IPS-NIHi7 (cell line): ENCODE measurements at regions not wholly inside any gene's neighbourhood (a gene's known extent, or its start where the extent isn't known, plus 50 kb on each side); places are given as distances from the start of the nearest gene placed in this dataset.
"Not testable (repeated sequence)": the region's sequence is repeated elsewhere in the genome, so short reads cannot be mapped to it uniquely, and the experiment has no call there.

ENCODE experiments used
- DNase-seq: peaks from one replicate; pipeline ENCODE4 v3.0.0; 2012; ENCODE audit warnings: mixed read lengths; ENCODE audit errors: extremely low spot score

DNA sequence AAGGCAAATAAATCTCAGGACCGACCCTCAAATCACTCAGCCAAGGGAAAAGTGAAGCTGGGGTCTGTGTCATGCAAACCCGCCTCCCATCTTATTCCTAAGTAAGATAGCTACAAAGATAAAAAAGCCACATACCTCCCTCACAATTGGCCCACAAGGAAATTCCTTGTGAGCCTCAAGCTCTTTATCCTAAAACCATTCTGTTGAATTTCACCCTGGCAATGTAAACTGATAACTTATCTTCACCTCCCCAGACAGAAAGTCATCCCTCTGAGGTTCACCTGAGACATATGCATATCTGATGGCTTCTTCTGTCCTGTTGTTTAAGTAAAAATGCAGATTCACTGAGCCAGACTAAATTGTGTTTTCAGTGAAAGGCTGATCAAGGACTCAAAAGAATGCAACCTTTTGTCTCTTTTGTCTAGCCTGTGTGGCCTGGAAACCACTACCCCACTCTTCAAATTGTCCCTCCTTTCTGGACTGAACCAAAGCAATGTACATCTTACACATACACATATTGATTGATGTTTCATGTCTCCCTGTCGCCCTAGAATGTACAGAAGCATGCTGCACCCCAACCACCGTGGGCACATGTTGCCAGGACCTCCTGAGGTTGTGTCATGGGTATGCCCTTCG, 91.3 kb downstream of the MFAP3L start:
- no peak for DNase-seq

DNA sequence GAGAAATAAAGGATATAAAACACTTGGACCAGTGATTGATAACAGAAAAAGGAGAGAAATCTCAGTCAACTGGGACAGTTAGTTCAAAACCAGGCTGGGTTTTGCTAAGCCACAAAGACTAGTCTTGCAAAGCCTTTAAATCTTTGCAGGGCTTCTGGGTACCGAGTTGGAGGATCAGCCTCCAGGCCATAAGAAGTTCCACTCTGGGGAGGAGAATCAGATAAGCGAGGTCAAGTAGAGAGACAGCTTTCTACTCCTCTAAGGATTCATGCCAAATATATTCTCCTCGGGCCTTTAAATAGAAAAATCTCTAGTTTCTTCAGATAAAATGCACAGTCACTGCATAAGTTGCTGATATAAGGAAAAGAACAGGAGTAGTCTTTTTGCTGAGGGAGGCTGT, 92.7 kb downstream of the MFAP3L start:
- DNase-seq, result no peak

DNA sequence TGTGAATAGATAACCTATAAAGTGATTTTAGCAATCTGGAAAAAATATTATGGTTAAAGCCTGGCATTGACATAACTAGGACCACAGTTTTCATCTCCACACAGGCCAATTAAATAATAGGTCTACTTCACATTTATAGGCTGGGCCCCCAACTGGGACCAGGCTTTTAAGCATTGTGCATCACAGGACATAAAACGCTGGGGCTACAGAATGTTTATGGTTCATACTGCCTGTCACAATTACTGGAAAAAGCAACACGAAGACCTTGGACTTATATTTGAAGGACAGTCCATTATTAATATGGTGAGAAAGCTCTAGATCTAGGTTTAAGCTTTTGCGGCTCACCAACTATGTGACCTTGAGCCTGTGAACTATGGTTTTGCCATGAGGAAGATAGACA, 94.2 kb downstream of the MFAP3L start:
- no peak for DNase-seq

DNA sequence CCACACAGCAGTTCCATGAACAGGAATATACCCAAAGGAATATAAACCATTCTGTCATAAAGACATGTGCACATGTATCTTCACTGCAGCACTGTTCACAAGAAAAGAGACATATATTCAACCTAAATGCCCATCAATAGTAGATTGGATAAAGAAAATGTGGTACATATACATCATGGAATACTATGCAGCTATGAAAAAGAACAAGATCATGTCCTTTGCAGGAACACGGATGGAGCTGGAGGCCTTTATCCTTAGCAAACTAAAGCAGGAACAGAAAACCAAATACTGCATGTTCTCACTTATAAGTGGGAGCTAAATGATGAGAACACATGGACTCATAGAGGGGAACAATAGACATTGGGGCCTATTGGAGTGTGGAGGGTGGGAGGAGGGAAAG, 95.4 kb downstream of the MFAP3L start:
- not testable (repeated sequence) for DNase-seq

DNA sequence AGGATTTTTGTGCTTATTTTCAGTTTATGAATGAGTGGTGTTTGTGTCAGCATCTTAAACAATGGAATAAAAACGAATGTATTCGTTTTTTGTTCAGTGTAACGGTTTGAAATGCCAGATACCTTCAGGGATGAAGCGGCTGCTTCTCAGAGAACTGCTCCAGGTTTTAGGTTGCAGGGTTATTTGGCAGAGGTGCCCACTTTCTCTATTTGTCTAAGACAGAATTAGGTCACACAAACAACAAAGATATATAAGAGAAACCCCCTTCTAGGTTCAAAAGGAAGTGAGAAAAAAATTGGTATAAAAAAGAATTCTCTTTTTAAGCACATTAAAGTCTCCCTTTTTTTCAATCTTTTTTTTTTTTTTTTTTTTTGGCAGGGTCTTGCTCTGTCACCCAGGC, 98.9 kb downstream of the MFAP3L start:
- DNase-seq, result no peak

DNA sequence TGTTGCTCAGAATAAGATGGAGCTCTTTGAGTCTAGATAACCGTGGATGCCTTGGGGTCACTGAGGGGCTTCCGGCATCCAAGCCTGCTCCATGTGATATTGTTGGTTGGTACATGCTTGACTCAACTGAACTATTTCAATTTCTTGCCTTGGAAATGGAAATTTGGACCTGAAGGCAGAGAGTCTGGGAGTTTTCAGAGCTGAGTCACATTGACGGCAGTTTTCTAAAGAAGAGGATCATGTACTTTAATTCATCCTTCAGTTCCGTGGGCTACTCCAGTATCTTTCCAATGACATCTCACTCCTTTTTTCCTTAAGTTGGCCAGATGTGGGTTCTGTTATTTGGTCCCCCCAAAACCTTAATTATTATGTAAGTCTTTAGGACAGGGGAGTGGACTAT, 100.5 kb downstream of the MFAP3L start:
- DNase-seq, result no peak

DNA sequence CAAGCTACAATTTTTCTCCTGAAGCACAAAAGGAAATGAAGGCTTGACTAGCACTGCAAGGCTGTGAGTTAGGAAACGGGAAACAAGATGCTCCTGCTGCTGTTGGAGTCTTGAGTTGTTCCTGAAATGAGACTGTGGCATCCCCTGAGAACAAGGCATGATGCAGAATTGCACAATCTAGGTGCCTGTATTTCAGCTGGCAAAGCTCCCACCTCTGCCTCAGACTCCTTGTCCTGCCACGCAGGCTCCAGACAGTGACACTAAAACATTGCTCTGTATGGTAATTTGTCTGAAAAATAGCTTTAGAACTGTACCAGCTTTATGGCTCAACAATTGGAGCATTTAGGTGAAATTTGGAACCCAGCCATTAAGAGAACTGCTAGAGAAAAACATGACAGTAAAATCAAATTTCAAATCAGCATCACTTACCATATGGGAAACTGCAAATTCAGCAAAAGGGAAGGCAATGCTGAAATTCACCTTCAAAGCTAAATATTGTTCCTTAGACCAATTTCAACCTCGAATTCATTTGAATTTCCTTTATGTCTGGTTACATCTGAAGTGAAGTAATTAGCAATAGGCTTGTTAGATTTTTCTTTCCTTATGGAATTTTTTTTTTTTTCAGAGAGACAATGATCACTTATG, 103.4 kb downstream of the MFAP3L start:
- no peak for DNase-seq

DNA sequence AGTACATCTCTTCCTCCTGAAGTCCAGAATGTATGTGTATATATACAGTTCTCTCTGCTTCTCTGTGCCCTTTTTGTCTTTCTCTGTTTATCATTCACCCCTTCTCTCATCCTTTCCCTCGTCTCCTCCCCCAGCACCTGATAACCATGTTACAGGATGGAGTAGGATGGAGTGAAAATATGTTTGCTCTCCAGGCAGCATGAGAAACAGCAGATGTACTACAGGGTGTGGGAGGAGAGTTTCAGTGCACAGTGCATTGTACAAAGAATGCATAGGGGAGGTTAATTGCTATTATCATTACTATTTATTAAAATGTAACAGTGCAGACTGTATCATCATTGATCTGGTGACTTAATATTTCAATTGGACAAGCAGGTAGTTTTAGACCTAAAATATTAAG, 104.5 kb downstream of the MFAP3L start:
- DNase-seq, result no peak

DNA sequence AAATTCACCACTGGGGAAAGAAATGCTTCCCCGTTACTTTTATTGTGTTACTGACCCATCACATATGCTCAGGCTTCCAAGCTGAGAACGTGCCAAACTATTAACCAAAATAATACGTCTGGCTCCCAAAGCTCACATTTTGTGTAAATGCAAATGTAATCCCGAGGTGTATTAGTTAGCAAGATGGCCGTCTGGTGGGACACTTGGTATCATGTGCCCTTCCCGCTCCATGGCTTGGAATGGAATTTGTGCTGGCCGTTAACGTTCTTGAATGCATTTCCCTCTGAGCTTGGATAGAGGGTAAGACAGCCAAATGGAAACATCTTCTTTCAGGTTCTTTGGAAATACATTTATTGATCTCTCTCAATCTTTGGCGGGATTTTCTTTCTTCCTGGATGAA, 105.0 kb downstream of the MFAP3L start:
- no peak for DNase-seq

DNA sequence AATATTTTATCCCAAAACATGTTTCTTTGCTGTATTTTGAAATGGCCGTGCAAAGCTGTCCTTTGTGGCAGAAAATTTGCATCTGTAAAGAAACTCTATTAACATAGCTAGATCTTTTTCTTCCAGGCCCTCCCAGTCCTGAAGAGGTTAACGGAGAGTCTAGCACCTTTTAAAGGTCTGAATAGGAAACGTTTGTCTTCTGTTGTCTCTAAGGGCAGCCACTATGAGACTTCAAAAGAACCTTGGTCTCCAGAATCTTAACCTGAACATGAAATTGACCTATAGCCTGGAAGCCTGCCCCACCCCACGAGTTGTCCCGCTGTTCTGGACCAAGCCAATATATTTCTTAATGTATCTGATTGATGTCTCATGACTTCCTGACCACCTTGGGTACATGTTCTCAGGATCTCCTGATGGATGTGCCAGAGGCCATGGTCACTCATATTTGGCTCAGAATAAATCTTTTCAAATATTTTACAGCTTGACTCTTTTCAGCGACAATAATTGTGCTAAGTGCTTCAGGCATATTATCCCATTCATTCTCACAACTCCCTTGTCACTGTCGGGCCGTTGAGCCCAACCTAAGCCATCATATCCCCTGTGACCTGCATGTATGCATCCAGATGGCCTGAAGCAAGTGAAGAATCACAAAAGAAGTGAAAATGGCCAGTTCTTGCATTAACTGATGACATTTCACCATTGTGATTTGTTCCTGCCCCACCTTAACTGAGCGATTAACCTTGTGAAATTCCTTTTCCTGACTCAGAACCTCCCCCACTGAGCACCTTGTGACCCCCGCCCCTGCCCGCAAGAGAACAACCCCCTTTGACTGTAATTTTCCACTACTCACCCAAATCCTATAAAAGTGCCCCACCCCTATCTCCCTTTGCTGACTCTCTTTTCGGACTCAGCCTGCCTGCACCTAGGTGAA, 106.7 kb downstream of the MFAP3L start:
- not testable (repeated sequence) for DNase-seq

DNA sequence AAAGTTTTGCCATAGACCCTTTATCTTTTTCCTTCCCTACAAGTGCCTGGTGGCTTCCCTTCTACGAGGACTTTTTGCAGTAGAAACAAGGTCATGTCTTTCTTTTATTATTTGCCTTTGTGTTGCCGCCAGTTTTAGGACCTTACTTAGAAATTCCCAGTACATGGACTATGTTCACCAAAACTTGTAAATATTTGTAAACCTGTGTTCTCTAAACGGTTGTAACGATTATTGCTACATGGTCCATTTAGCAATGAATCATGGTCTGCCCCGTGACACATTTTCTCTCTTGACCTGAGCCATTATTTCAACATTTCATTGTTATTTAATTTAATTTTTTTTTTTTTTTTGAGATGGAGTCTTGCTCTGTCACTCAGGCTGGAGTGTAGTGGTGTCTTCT, 110.7 kb downstream of the MFAP3L start:
- no peak for DNase-seq

DNA sequence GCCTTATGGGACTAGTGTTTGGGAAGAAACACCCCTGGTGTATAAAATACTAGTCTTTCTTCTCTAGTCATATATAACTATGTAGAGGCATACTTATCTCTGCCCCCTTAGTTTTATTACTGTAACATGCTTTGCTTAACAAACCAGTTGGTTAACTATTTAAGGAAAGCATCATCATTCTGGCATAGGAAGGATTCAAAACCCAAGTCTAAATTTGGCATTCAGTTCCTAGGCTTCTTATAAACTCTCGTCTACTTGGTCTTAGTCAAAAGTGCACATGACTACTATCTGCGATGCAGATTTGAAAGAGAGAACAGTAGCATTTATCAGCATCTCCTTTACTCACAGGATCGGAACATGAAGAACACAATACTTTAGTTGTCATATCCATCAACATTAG, 111.3 kb downstream of the MFAP3L start:
- DNase-seq, result no peak

DNA sequence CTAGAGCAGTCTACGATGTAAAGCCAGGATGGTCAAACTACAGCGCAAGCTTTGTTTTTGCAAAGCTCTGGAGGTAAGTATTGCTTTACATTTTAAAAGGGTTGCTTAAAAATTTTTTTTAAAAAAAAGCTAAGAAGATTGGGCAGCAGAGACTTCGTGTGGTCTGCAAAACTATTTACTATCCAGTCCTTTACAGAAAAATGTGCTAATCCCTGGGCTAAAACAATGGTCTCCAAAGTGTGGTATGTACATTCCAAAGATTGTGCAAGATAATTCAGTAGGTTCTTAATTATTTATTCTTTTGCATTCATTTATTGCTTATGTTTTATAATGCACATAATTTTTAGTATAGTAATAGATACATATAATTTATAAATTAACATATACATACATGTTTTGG, 113.2 kb downstream of the MFAP3L start:
- no peak for DNase-seq

DNA sequence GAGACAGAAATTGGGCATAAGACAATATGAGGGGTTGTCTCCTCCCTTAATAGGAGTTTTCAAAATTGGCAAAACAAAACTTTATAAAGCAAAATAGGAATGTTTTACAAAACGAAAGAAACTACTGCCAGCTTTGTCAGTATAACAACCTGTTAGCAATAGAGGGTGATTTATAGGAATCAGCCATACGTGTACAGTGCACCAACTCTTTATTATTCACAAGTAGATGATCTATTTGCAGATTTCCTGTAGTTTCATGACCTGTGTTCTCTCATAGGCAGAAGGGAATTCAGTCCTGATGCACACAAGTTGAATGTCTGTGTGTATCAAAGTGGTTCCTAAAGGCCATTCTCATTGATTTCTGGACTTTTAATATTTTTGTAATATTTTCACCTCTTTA, 116.3 kb downstream of the MFAP3L start:
- no peak for DNase-seq

DNA sequence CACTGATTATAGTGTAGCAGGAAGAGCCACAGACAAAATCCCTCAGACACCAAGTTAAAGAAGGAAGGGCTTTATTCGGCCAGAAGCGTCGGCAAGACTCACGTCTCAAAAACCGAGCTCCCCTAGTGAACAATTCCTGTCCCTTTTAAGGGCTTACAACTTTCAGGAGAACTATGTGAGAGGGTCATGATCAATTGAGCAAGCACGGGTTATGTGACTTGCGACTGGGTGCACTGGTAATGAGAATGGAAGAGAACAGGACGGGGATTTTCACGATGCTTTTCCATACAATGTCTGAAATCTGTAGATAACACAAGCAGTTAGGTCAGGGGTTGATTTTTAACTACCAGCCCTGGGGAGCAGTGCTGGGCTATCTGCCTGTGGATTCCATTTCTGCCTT, 116.7 kb downstream of the MFAP3L start:
- DNase-seq, result no peak

DNA sequence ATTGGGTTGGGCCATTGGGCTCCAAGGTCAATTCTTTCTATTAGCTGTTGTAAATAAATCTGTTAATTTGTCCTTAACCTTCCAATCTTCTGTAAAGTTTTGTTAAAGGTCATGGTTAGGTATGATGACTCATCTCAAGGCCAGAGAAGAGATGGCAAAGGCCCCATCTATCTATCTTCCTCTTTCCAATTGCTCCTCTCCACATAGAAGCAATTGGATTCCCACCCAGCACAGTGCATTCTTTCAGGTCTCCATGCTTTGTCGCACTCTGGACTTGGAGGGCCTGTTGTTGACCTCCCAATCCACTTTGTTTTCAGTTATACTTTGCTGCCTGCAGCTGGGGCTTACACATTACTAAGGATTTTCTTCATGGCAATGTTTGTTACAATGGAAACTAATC, 118.5 kb downstream of the MFAP3L start:
- DNase-seq, result no peak

DNA sequence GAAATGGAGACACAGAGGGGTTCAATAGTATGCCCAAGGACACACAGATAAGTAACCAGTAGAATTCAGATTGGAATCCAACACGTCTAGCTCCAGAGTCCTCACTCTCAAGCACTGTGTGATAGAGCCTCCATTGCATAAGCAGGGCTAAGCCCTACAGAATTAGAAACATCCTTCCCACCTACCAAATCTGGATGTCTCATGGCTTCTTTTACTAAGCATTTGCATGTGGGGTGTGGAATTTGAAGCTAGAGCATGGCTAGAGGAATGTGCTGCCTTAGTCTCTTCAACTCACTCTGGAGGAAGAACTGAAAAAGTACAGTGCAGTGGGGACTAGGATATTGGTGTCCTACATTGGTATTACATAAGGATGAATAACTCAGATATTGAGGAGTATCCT, 119.4 kb downstream of the MFAP3L start:
- no peak for DNase-seq

DNA sequence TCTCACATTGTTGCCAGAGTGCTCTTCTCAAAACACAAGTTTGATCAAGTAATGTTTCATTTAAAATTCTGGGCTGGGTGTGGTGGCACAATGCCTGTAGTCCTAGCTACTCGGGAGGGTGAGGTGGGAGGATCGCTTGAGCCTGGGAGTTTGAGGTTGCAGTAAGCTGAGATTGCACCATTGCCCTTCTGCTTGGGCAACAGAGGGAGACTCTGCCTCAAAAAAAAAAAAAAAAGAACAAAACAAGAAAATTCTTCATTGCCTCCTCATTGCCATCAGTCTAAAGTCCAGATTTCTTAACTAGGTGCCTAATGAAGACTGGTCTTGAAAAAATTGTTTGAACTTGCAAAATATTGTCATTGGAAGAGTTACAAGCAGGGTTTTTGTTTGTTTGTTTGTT, 120.1 kb downstream of the MFAP3L start:
- no peak for DNase-seq

DNA sequence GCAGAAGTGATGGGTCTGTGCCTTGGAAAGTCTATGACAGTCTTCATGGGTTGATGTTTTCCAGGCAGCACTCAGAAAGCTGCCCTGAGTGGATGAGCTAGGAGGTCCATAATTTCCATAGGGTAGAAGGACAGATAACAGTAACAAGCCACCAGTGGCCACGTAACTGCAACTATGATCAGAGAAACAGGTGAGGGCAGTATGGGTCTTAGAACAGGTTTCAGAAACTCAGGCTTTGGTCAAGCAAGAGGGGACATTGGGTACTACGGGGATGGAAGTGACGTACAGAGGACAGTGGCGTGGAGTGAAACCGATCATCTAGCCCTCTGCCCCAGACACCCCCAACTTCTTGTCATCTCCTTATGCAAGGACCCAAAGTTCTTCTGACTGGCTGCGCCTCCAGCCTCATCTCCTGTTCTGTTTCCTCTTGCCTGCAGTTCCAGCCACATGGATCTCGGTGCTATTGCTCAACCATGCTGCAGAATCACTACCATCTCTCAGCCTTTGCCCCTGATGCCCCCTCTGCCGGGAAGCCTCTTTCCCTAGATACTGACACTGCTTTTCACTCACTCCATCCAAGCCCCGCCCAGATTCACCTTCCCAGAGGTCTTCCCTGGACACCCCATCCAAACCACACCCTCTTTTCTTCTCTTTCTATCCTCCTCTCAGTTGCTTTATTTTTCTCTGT, 123.4 kb downstream of the MFAP3L start:
- DNase-seq, result peak; percentile 34

DNA sequence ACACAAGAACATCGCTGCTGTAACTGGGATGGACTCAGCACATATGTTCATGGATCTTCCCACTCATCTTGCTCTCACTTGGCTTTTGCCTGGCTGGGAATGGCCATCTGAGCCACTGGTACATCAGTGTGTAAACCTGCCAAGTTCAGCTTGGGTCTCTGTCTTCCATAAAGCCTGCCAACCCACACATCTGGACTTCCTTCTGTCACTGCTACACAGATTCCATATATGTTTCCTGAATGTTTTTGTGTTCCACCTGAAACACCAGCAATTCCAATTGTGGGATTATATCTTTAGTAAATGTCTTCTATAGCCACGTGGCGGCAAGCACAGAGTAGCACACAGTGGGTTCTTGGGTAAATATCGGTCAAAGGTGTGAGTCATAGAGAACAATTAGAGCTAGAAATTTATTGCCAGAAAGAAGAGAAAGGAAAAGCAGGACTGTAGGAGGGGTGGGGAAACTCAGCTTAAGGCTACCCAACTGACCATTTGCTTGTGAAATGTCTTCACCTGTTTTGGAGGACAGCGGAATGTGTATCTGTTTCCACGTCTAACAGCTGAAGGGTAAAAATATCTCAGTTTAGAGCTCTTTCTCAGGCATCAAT, 125.9 kb downstream of the MFAP3L start:
- no peak for DNase-seq

DNA sequence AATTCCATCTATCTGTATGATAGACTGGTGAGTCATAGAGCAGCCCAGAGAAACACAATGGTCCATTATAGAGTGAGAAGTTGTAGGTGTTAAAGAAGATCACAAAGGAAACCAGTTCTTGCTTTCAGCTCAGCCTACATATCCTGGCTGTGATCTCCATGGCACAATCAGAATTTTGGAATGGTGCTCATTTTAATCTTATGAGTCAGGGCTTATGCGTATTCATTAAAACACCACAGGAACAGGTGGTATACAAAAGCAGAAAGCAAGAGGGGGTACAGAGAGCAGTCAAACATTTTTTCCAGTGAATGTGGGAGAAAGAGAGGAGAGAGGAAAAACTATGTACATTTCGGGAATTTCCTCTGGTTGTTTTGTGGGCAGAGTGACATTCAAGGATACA, 126.9 kb downstream of the MFAP3L start:
- no peak for DNase-seq

DNA sequence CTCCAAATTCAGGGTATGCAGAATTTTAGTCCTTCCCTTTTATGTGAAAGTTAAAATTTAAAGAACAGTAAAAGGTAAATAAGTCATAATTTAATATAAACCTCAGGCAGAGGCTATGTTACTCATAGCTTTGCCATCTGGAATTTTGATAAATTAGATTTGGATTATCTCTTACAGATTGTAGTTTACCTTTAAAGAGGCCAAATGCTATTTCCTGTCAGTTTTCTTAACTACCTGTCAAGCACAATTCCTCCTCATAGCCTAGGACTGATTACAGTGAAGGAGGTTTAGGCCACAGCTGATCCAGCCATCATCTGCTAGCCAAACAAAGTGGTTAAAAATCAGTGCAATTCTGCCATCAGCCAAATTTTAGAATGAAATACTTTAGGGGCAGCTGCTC, 128.1 kb downstream of the MFAP3L start:
- DNase-seq, result no peak
